Iris pigment epithelial cell (primary cell): ENCODE measurements at regions not wholly inside any gene's neighbourhood (a gene's known extent, or its start where the extent isn't known, plus 50 kb on each side); places are given as distances from the start of the nearest gene placed in this dataset.

Experiments used
- DNase-seq: peaks from one replicate; pipeline ENCODE4 v3.0.0-alpha.2; 2011; ENCODE audit warnings: low read depth

GRCh38 chr20:43863821-43864544 is 50.7 kb upstream of the TOX2 start:
- DNase-seq, result no peak

- DNase-seq, result no peak
Measured at GRCh38 chr20:43863330-43863729, 51.3 kb upstream of the TOX2 start.

GRCh38 chr20:43862438-43862837 is 52.2 kb upstream of the TOX2 start:
- DNase-seq, result no peak

GRCh38 chr20:43859994-43860393 is 54.7 kb upstream of the TOX2 start:
- DNase-seq, result no peak

GRCh38 chr20:43857932-43858331 is 56.7 kb upstream of the TOX2 start:
- no peak for DNase-seq

- DNase-seq, result no peak
Measured at GRCh38 chr20:43857127-43857526, 57.5 kb upstream of the TOX2 start.

GRCh38 chr20:43855803-43856202 is 58.8 kb upstream of the TOX2 start:
- DNase-seq, result no peak

GRCh38 chr20:43853918-43854317 is 60.7 kb upstream of the TOX2 start:
- DNase-seq, result no peak

GRCh38 chr20:43853174-43853803 is 61.4 kb upstream of the TOX2 start:
- DNase-seq, result peak; percentile 68

- peak; percentile 86 for DNase-seq
Measured at GRCh38 chr20:43849496-43850186, 65.0 kb upstream of the TOX2 start.

- no peak for DNase-seq
Measured at GRCh38 chr20:43846516-43846905, 68.1 kb upstream of the TOX2 start.

GRCh38 chr20:43844778-43845614 is 69.7 kb upstream of the TOX2 start:
- DNase-seq, result peak; percentile 95

- DNase-seq, result no peak
Measured at GRCh38 chr20:43843965-43844660, 70.5 kb upstream of the TOX2 start.

GRCh38 chr20:43843096-43843964 is 71.3 kb upstream of the TOX2 start:
- DNase-seq, result peak; percentile 87

GRCh38 chr20:43842126-43843020 is 72.3 kb upstream of the TOX2 start:
- DNase-seq, result no peak

GRCh38 chr20:43840382-43841070 is 74.1 kb upstream of the TOX2 start:
- peak; percentile 36 for DNase-seq

- DNase-seq, result no peak
Measured at GRCh38 chr20:43839793-43840199, 74.9 kb upstream of the TOX2 start.

GRCh38 chr20:43838703-43839060 is 76.0 kb upstream of the TOX2 start:
- DNase-seq, result no peak
